ENCODE measurements at regions not wholly inside any gene's neighbourhood (a gene's known extent, or its start where the extent isn't known, plus 50 kb on each side); places are given as distances from the start of the nearest gene placed in this dataset.

- DNase-seq = no peak
These were observed 508.0 kb upstream of the MGMT start for GRCh38 chr10:128958834-128959690.

DNA sequence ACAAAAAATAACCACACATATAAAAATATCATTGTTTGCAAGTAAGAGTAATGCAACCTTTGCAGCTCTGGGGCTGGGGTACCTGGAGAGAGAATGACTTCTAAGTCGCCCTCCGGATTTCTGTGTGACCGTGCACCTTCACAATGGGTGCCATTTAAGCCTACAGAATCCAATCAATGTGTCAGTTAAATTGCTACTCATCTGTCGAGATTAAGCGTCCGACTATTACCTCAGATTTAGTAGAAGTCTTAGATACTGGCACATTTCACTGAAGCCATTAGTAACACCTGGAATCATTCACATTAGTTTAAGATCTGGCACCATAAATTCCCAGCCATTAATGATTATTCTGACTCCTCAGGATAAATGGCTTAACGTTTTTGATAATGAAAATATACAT, 507.3 kb upstream of the MGMT start:
- DNase-seq = no peak

GRCh38 chr10:128960517-128960916, 506.5 kb upstream of the MGMT start:
- DNase-seq = no peak

DNA sequence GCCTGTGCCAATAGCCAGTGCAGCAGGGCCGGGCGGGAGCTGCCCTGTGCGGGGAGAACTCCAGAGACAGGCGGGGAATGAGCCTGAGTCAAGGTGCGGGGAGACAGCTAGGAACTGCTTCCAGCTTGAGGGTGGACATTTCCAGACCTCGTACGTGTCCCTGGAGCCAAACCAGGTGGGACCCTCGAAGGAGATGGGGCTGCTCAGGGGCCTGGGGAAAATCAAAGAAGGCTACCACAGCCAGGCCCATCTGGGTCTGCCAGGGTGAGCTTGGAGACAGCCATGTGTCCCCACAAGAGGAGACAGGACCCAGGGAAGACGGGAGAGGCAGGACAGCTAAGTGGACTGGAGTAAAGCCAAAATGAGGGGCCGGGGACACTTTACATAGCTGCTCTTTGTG, 504.9 kb upstream of the MGMT start:
- DNase-seq = no peak

- DNase-seq = no peak
These were observed 503.6 kb upstream of the MGMT start for GRCh38 chr10:128963211-128964099.

GRCh38 chr10:128964100-128964403, 503.0 kb upstream of the MGMT start:
- DNase-seq = no peak

DNA sequence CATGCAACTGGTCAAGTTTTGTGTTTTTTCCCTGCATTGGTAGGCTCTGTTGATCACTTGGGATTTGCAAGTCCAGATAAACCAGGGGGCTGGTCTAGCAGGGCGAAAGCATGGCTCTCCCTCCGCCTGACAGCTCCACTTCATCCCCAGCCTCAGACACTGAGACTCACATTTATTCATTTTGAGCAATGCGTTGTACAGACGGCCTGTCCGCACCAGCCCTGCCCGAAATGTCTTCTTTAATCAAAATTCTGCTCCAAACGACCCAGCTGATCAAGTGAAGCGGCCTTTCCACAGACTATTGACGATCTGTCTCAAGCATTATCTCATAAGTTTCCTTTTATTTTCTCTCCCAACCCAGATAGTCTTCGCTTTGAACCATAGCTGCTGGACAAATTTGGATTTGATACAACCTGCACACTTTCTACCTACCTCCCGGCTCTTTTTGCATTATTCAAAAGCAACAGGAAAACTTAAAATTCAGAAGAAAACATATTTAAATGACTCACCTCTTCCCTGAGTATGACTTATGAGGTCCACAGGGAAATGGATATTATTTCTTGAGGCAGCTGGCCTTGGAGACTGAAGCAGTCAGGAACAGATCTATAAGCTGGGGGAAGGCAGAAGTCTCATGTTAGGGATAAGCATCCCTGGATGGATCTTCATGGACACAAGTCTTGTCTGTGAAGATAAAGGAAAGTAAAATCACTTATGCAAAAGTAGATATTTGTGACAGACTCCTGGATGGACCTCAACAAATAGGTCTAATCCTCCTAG, 498.9 kb upstream of the MGMT start:
- DNase-seq = no peak

- DNase-seq = no peak
These were observed 497.5 kb upstream of the MGMT start for GRCh38 chr10:128969551-128969950.

DNA sequence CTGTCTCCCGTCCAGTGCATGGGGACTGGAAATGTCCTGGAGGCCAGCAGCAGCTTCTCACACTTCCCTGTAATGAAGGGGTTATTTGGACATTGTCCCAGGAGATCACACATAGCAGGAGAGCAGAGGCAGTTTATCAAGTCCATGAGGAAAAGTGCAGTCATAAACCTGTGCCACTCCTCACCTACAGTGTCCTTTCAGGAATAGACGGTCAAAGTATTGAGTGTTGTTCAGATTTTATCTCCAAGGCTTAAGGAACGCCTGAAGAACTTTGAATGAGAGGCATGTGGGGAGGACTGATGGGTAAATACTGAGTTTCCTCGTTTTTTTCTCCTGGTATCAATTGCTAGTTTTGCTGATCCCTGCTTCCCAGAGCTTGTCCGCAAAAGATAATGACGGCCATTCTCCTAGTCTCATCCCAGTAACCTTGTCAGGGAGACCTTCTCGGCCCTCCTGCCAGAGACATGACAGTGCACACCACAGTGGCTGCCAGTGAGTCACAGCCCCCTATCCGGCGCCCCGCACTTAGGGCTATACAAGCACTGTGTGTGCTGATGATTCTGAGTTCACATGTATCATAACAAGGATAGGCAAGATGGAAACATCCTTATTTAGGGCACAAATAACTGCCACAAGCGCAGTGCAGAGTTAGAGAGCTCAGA, 495.5 kb upstream of the MGMT start:
- DNase-seq = no peak

GRCh38 chr10:128972036-128972405, 495.0 kb upstream of the MGMT start:
- no peak for DNase-seq

DNA sequence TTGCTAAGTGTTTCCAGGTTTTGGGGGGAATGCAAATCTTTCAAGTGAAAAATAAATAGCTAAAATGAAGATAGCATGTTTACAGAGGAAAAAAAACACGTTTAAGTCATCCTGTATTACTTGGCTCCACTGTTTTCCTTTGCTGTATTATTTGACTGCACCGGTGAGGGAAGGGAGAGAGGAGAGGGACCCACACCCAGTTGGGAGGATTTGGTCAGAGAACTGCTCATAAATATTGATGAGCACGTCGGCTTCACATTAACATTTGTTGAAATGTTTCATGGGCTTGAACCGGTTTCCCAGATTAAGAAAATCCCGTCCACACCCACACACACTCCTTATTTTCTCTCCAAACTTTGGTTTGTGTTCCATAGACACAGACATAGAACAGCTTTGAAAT, 493.8 kb upstream of the MGMT start:
- no peak for DNase-seq

DNA sequence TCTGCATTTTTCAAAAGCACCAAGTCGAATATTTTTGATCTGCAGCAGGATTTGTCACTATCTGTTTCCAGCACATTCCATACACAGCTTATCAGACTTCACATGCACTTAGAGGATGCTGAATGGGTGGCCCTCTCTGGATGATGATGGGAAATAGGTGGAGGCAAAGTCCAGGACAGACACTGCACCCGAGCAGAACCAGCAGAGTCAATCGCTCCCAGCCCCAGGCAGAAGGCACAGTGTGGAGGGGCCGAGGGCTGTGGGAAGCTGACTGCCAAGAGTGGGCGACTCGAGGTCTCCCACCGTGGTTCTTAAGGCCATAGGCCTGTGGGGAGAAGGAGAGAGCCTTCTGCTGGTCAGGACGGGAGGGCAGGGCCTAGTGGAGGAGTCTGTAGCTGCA, 490.2 kb upstream of the MGMT start:
- no peak for DNase-seq

DNA sequence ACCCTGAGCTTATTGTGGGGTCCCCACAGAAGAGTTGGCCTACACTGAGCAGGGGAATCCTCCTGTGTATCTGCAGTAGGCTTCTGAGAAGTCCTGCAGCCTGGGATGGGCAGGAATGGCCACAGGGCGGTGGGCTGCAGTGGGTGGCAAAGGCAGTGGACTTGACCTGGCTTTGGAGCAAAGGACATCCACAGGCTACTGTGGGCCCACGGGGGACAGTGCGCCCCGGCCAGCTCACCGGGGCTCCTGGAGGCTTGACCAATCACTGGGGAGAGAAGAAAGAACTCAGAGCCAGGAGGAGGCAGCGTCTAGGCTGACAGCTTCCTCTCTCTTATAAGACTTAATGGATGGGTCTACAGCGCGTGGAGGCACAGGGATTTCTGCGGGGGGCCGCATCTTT, 488.8 kb upstream of the MGMT start:
- DNase-seq = no peak

- no peak for DNase-seq
These were observed 487.6 kb upstream of the MGMT start for GRCh38 chr10:128979405-128979804.

GRCh38 chr10:128981251-128981650, 485.8 kb upstream of the MGMT start:
- no peak for DNase-seq

DNA sequence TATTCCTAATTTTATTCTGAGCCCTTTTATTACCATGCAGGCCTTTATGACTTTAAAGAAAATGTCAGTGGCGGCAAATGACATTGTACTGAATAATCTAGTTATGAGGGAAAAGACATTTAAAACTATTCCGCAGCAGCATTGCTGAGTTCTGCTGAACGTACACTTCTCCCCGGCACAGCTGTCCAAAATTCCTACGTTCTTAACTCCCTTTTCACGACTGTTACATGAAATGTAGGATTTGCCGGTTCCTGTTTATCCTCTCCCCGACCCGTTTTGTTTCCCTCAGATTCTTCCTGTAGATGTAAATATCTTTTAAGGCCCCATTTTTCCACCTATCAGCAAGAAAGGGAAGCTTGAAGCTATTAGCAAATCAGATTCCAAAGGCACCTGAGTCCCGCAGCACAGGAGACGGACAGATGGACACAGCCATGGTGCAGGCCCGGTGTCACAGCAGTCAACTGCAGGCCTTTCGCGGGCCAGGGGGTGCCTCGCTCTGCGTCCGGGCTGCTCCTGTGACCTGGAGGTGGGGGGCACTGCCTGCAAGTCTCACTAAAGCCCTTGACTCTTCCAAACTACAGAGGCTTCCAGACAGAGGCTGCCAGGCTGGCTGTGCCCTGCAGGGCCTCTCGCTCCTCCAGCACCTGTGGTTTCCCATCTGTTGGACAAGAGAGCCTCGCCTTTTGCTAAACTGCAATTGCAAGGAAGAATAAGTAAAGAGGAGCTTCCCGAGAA, 485.0 kb upstream of the MGMT start:
- no peak for DNase-seq

DNA sequence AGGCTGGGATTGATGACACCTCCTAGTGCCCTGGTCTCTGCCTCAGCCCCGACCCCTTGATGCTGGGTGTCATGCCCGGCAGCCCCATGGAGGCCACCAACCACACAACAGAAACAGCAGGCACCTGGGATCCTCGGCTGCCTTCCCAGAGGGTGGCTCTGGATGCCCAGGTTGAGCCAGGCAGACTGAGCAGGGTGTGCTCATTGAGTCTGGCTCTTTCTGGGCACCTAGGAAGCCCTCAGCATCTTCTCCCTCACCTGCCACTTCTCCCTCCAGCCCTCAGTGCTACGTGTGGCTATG, 484.5 kb upstream of the MGMT start:
- no peak for DNase-seq

- no peak for DNase-seq
These were observed 482.0 kb upstream of the MGMT start for GRCh38 chr10:128985036-128985435.

GRCh38 chr10:128990986-128991385, 476.1 kb upstream of the MGMT start:
- no peak for DNase-seq

- no peak for DNase-seq
These were observed 474.3 kb upstream of the MGMT start for GRCh38 chr10:128992770-128993169.

- DNase-seq = no peak
These were observed 473.6 kb upstream of the MGMT start for GRCh38 chr10:128993443-128993842.

- no peak for DNase-seq
These were observed 473.0 kb upstream of the MGMT start for GRCh38 chr10:128993911-128994538.
